RWPE1 (cell line): ENCODE measurements at regions not wholly inside any gene's neighbourhood (a gene's known extent, or its start where the extent isn't known, plus 50 kb on each side); places are given as distances from the start of the nearest gene placed in this dataset.

Experiments used
- CTCF ChIA-PET: fragments of 350-600 bp; sonication (Branson Sonifier 250); formaldehyde crosslinking; extraction: SDS; loops from one replicate; lab custom pipeline; 2021; lab: Yijun Ruan, JAX
- POLR2A ChIA-PET: fragments of 400-600 bp; formaldehyde crosslinking; extraction: SDS; loops from one replicate; lab custom pipeline; 2020; ENCODE audit warnings: antibody characterized with exemption; ENCODE audit not compliant: low non-redundant PET; lab: Yijun Ruan, JAX
- DNase-seq: peaks from one replicate; pipeline ENCODE4 v3.0.0; 2012; ENCODE audit warnings: low spot score
- H3K27ac ChIP-seq: fragments of 450-650 bp; 2 replicates; pipeline ENCODE4 v1.5.1; 2017
- TF ChIP-seq, protein P1 (sequence below): fragments of 450-650 bp; conservative IDR thresholded peaks from 2 replicates; pipeline ENCODE4 v1.5.1; 2017; ENCODE audit warnings: low read depth, mild to moderate bottlenecking

DNA sequence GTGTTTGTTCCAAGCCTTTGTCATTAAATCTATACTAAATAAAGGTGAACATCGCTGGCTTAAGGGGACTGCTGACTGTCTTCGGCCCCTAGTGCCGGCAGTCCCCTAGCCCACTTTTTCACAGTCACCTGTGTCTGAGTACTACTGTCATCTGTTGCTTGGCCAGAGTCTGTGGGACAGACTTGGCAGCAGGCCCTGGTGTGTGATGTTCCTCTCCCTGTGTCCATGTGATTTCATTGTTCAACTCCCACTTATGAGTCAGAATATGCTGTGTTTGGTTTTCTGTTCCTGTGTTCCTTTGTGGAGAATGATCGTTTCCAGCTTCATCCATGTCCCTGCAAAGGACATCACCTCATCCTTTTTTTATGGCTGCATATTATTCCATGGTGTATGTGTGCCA is 133.4 kb downstream of the HAO1 start:
- TF ChIP-seq, protein P1, sequence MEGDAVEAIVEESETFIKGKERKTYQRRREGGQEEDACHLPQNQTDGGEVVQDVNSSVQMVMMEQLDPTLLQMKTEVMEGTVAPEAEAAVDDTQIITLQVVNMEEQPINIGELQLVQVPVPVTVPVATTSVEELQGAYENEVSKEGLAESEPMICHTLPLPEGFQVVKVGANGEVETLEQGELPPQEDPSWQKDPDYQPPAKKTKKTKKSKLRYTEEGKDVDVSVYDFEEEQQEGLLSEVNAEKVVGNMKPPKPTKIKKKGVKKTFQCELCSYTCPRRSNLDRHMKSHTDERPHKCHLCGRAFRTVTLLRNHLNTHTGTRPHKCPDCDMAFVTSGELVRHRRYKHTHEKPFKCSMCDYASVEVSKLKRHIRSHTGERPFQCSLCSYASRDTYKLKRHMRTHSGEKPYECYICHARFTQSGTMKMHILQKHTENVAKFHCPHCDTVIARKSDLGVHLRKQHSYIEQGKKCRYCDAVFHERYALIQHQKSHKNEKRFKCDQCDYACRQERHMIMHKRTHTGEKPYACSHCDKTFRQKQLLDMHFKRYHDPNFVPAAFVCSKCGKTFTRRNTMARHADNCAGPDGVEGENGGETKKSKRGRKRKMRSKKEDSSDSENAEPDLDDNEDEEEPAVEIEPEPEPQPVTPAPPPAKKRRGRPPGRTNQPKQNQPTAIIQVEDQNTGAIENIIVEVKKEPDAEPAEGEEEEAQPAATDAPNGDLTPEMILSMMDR = no peak
- DNase-seq = no peak
- CTCF ChIA-PET = no interaction called here
- POLR2A ChIA-PET = no interaction called here
- no peak overlapping the region for H3K27ac ChIP-seq

- ChIA-PET CTCF (interaction anchor here (0.6 kb wide), 1 partner anchor 14 kb away, joined by 3 read pairs; no protein-coding TSS in a partner anchor), POLR2A (no interaction called here)
- no peak for DNase-seq
- H3K27ac ChIP-seq = no peak overlapping the region
- TF ChIP-seq, protein P1 = no peak
Observed at GRCh38 chr20:7817286-7817685, 123.0 kb downstream of the HAO1 start.

GRCh38 chr20:7818477-7818876 is 121.8 kb downstream of the HAO1 start:
- DNase-seq = no peak
- no peak overlapping the region for H3K27ac ChIP-seq
- ChIA-PET POLR2A (no interaction called here), CTCF (no interaction called here)
- TF ChIP-seq, protein P1 = no peak

DNA sequence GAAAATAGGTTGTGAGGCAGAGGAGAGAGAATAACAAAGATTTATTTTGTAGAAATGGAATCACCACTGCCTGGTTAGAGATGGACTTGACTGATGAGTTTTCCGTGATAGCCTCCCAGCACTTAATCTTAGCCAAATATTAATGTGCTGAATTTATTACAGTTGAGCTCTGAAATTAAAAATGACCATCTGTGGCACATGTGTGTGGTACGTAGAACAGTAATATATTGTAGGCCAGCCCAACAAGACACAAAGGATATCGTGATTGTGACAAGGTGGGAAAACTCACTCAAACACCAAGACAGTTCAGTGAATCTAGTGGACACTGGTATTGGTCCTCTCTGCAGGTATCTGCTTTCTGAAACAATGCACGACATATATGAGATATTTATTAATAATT is 119.4 kb downstream of the HAO1 start:
- ChIA-PET POLR2A (no interaction called here), CTCF (no interaction called here)
- H3K27ac ChIP-seq = no peak overlapping the region
- DNase-seq = no peak
- TF ChIP-seq, protein P1 = no peak

DNA sequence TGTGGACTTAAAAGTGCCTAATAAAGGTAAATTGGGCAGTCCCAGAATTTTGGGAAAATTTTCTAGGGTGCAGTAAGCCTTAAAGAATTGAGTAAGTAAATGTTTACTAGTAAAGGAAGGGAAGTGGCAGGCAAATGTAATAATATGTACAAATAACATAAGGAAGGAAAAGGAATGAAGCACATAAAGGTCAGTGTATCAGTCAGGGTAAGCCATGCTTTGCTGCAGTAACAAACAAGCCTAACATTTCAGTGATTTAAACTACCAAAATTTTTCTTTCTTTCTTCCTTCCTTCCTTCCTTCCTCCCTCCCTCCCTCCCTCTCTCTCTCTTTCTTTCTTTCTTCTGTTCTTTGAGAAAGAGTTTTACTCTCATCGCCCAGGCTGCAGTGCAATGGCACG is 117.5 kb downstream of the HAO1 start:
- ChIA-PET CTCF (interaction anchor here (0.6 kb wide), 1 partner anchor 14 kb away, joined by 3 read pairs; no protein-coding TSS in a partner anchor), POLR2A (no interaction called here)
- TF ChIP-seq, protein P1 = no peak
- no peak overlapping the region for H3K27ac ChIP-seq
- no peak for DNase-seq

GRCh38 chr20:7828437-7828836 is 111.8 kb downstream of the HAO1 start:
- TF ChIP-seq, protein P1 = no peak
- CTCF ChIA-PET = no interaction called here
- POLR2A ChIA-PET = no interaction called here
- no peak overlapping the region for H3K27ac ChIP-seq
- DNase-seq = no peak
